Ascending aorta (tissue), 2 donors: ENCODE measurements at regions not wholly inside any gene's neighbourhood (a gene's known extent, or its start where the extent isn't known, plus 50 kb on each side); places are given as distances from the start of the nearest gene placed in this dataset.

ENCODE experiments used
- DNase-seq, 2 donors: peaks; one replicate each; pipeline ENCODE4 v3.0.0-alpha.2; 2019; ENCODE audit warnings: low spot score in 2 of 2
- H3K27ac ChIP-seq, 2 donors: fragments of 200-600 bp; sonication (generic); one replicate each; pipeline ENCODE4 v1.5.1; 2016 to 2017; ENCODE audit warnings: mild to moderate bottlenecking in 1 of 2
- H3K27me3 ChIP-seq: fragments of 200-600 bp; sonication (generic); one replicate; pipeline ENCODE4 v1.5.1; 2017
- H3K36me3 ChIP-seq, 2 donors: fragments of 200-600 bp; sonication (generic); one replicate each; pipeline ENCODE4 v1.5.1; 2016
- H3K4me1 ChIP-seq, 2 donors: fragments of 200-600 bp; sonication (generic); one replicate each; pipeline ENCODE4 v1.5.1; 2016 to 2017; ENCODE audit warnings: mild to moderate bottlenecking in 1 of 2
- H3K4me3 ChIP-seq, 2 donors: fragments of 200-600 bp; sonication (generic); one replicate each; pipeline ENCODE4 v1.5.1; 2016 to 2017; ENCODE audit warnings: mild to moderate bottlenecking in 1 of 2
- H3K9me3 ChIP-seq, 2 donors: fragments of 200-600 bp; sonication (generic); one replicate each; pipeline ENCODE4 v1.5.1; 2016
- intact Hi-C: fragments of 100-400 bp; cut with DNase I; formaldehyde crosslinking; loops from one replicate; pipeline ENCODE4 v1.15.1; 2023
- TF ChIP-seq, protein P1 (sequence below), 3 experiments: fragments of 200-600 bp in 2 of 3; fragments of 450-650 bp in 1 of 3; sonication (generic) in 2 of 3; IDR thresholded peaks; one replicate each; pipeline ENCODE4 v1.5.1; 2016 to 2019; ENCODE audit warnings: antibody characterized with exemption in 3 of 3, mild to moderate bottlenecking in 1 of 3, moderate library complexity in 1 of 3

DNA sequence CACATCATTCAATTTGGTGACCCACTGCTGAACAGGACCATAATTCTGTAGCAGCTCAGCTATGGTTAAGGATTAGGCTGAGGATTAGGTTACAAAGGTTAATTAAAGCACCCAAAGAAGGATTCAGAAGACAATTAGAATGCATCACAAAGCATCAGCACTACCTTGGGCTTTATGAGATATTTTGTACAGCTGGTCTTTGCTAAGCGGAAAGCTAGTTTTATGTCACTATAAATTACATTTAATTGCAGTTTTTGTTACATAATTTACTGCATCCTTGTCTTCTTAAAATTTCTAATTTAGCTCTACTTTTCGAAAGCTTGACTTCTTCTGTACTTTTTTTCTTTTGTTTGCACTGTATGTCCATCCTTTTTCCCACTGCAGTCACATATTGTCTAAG, 711.5 kb downstream of the RPS29 start:
- Histone ChIP-seq H3K27me3 (no peaks in the 10 kb centered on the region), H3K4me1 (no peaks in the 10 kb centered on the region), H3K9me3 (no peaks in the 10 kb centered on the region), H3K4me3 (no peak overlapping the region), H3K27ac (no peak overlapping the region), H3K36me3 (no peaks in the 10 kb centered on the region)
- no peak for DNase-seq
- intact Hi-C loops, result no loop called here
- TF ChIP-seq, protein P1, sequence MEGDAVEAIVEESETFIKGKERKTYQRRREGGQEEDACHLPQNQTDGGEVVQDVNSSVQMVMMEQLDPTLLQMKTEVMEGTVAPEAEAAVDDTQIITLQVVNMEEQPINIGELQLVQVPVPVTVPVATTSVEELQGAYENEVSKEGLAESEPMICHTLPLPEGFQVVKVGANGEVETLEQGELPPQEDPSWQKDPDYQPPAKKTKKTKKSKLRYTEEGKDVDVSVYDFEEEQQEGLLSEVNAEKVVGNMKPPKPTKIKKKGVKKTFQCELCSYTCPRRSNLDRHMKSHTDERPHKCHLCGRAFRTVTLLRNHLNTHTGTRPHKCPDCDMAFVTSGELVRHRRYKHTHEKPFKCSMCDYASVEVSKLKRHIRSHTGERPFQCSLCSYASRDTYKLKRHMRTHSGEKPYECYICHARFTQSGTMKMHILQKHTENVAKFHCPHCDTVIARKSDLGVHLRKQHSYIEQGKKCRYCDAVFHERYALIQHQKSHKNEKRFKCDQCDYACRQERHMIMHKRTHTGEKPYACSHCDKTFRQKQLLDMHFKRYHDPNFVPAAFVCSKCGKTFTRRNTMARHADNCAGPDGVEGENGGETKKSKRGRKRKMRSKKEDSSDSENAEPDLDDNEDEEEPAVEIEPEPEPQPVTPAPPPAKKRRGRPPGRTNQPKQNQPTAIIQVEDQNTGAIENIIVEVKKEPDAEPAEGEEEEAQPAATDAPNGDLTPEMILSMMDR (IDR thresholded peaks at IDR 0.05), result no peak

DNA sequence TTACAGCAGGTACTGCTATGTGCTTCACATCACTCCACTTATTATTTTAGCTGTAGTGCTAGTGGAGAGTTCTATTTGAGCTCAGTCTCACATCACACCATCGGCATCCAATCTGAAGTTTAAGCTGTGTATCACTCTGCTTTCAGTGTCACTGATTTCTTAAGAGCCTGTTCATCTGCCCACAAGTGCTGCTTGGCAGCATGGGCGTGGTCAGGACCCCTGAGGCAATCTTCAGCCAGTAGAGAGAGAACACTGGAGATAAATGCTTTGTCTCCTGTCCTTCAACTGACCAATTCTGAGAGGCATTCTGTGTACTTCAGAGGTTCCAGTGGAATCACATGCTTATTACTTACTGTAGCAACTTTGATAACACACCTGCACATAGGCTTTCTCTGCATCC, 728.8 kb downstream of the RPS29 start:
- intact Hi-C loops, result no loop called here
- Histone ChIP-seq H3K27ac (no peak overlapping the region), H3K4me3 (no peak overlapping the region), H3K36me3 (no peaks in the 10 kb centered on the region), H3K4me1 (no peaks in the 10 kb centered on the region), H3K27me3 (no peaks in the 10 kb centered on the region), H3K9me3 (no peaks in the 10 kb centered on the region)
- TF ChIP-seq, protein P1 (IDR thresholded peaks at IDR 0.05), result no peak
- DNase-seq, result no peak

GRCh38 chr14:48853159-48853558, 733.0 kb downstream of the RPS29 start:
- DNase-seq, result no peak
- H3K4me1 ChIP-seq, result no peaks in the 10 kb centered on the region
- no peaks in the 10 kb centered on the region for H3K9me3 ChIP-seq
- H3K27me3 ChIP-seq, result no peaks in the 10 kb centered on the region
- TF ChIP-seq, protein P1 (IDR thresholded peaks at IDR 0.05), result no peak
- H3K36me3 ChIP-seq, result no peaks in the 10 kb centered on the region
- H3K4me3 ChIP-seq, result no peak overlapping the region
- intact Hi-C loops, result no loop called here
- H3K27ac ChIP-seq, result no peak overlapping the region

GRCh38 chr14:48849741-48850322, 736.3 kb downstream of the RPS29 start:
- no peak for DNase-seq
- H3K27me3 ChIP-seq, result no peaks in the 10 kb centered on the region
- no peaks in the 10 kb centered on the region for H3K9me3 ChIP-seq
- no peak overlapping the region for H3K4me3 ChIP-seq
- no peaks in the 10 kb centered on the region for H3K36me3 ChIP-seq
- intact Hi-C loops, result no loop called here
- TF ChIP-seq, protein P1 (IDR thresholded peaks at IDR 0.05), result no peak
- H3K27ac ChIP-seq, result no peak overlapping the region
- no peaks in the 10 kb centered on the region for H3K4me1 ChIP-seq

GRCh38 chr14:48842785-48843184, 743.4 kb downstream of the RPS29 start:
- TF ChIP-seq, protein P1 (IDR thresholded peaks at IDR 0.05), result no peak
- Histone ChIP-seq H3K4me1 (no peaks in the 10 kb centered on the region), H3K36me3 (no peaks in the 10 kb centered on the region), H3K9me3 (no peaks in the 10 kb centered on the region), H3K4me3 (no peak overlapping the region), H3K27me3 (no peaks in the 10 kb centered on the region), H3K27ac (no peak overlapping the region)
- intact Hi-C loops, result no loop called here
- no peak for DNase-seq

DNA sequence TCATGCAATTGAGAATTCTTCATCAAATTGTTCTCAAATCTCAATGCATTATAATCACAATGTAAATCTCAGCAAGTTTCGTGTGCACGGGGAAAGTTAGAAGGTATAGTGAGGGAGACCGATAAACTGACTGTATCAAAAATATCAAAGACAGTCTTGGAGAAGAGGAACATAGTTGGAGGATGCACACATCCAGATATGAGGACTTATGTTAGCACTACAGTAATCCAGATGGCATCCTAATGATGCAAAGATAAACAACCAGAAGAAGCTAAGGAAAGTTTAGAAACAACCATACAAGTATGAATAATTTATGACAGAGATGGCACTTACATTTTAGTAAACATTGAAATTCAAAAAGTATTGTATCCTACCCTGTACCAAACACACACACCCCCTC, 760.1 kb downstream of the RPS29 start:
- no peak for DNase-seq
- Histone ChIP-seq H3K27ac (no peak overlapping the region), H3K4me1 (no peaks in the 10 kb centered on the region), H3K4me3 (no peak overlapping the region), H3K27me3 (no peaks in the 10 kb centered on the region), H3K36me3 (no peaks in the 10 kb centered on the region), H3K9me3 (no peaks in the 10 kb centered on the region)
- intact Hi-C loops, result no loop called here
- TF ChIP-seq, protein P1 (IDR thresholded peaks at IDR 0.05), result no peak
